GM04504 (cell line): ENCODE measurements at regions not wholly inside any gene's neighbourhood (a gene's known extent, or its start where the extent isn't known, plus 50 kb on each side); places are given as distances from the start of the nearest gene placed in this dataset.
A peak's percentile ranks its signal among the peaks of the same experiment; 100 is the strongest.
"Not testable (repeated sequence)": the region's sequence is repeated elsewhere in the genome, so short reads cannot be mapped to it uniquely, and the experiment has no call there.

Experiments
- DNase-seq: peaks from one replicate; pipeline ENCODE4 v3.0.0-alpha.2; 2012; ENCODE audit warnings: low read depth

DNA sequence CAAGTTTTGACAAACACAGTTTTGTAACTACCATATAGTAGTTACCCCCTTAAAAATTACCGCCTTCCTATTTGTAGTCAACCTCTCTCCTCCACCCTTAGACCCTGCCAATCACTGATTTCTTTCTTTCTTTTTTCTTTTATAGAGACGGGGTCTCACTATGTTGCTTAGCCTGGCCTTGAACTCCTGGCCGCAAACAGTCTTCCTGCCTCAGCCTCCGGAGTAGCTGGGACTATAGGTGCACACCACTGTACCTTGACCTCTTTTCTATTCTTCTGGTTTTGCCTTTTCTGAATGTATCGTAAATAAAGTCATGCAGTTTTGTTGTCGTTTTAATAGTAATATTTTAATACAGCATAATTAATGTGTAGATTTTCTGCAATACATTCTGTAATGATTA lies 460.3 kb downstream of the EPM2A start:
- no peak for DNase-seq

DNA sequence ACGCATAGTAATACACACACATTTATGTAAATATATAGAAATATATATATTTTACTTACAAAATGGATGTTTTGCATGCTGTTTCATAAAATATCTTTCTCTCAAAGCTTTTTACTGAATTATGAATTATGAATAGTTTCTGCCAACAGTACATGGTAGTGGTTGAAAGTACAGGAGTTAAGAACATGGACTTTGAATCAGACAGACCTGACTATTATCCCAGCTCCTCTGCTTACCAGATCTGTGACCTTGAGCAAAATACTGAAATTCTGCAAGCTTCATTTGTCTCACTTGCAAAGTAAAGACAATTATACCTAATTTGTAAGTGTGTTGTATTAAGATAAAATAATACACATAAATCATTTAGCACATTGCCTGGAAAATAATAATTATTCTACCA lies 459.5 kb downstream of the EPM2A start:
- no peak for DNase-seq

DNA sequence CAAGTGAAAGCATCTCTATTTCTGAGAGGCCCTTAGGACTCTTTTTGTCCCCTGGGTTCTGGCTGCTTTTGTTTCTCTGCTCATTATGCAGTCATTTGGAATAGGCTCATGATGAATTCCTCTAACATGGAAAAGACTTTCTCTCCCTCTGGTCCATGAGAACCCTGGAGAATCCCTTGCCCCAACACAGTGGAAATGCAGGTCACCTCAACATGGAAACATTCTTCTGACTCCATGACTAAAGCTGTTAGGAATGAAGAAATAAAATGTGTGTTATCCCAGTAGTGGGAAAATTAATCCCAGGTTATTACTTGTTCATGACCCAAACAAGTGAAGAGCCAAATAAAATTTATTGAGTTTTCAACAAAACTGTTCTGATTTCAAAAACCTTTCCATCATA lies 458.6 kb downstream of the EPM2A start:
- peak; percentile 12 for DNase-seq

DNA sequence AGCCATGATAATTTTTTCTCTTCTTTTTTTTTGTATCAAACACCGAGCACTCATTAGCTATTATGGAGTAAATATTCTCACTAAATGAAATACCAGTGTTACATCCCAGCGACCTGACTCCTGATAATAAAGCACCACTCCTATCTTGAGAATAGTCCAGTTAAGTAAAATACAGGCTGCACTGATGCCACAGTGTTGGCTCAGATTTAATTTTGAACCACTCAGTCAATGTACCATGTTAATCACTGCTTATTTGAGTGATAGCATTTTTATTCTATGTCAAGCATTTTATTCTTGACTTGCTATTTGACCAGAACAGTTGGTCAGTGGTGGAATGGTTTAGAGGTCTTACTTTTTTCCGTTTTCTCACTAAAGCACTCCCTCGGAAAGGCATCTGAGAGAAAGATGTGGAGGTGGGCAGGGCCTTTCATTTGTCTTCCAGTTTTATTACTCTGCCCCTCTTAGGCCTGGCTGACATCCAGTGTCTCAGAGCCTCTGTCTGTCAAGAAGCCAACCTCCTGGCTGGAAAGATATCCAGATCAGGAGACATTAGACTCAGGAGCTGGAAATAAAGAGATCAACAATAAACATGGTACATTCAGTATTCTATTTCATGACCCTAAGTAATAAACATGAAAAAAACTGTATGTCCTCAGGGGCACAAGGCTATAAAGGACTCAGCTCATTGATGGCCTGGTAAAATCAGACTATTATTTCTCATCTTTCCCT lies 457.8 kb downstream of the EPM2A start:
- no peak for DNase-seq

DNA sequence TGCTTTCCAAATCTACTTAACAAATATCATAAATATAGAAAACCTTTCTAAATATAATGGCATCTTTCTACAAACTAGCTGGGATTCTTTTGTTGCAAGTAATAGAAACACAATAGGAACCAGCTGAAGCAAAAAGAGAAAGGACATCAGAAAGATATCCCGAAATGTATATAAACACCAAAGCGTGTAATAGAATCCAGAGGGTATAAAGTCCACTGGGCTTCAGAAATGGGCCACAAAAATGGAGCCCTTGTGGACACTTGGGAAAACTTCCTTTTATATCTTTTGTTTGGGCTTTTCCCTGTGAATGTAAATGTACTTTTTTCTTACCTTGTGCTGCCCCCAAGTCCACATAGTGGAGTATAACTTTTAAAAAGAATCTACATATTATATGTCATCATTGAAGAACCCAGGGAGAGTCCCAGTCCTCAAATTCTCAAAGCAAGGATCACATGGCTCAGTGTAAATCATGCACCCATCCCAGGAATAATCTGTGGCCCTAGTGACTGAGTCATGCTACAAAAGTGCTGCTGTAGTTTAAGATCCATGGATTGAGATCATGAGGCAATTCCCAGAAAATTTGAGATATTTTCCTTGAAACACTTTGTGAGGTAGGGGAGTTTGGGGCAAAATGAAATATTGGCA lies 457.0 kb downstream of the EPM2A start:
- DNase-seq: peak; percentile 17

DNA sequence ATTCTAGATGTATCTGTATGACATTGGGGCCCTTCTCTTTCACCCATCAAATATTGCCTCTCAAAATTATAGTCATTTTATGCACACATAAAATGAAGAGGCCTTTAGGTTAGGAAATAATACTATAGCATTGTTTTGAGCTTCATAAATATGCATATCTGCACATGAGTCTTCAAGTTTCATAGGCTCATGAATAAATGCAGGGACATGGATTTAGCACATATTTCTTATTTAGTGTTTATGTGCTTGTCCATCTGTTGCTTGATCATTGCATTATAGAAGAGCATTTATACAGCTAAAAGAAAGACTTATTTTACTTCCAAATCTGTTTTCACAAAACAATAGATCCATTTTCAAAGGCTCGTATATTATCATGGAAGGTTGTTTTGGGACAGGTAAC lies 455.8 kb downstream of the EPM2A start:
- no peak for DNase-seq

DNA sequence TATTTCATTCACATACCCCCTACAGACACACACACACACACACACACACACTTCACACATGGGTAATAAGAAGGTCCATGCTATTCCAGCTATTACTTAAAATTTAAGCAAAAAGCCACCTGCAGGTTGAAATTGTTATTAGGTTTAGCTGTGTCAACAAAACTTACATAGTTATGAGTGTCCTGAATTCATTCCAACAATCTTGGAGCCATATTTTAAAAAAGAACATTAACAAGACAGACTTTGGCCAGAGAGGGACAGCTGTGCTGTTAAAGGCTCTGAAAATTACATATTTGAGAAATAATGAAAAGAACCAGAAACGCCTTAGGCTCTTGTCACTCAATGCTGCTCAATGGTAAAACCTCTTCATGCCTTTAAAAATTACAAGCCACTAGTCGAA lies 455.3 kb downstream of the EPM2A start:
- no peak for DNase-seq

DNA sequence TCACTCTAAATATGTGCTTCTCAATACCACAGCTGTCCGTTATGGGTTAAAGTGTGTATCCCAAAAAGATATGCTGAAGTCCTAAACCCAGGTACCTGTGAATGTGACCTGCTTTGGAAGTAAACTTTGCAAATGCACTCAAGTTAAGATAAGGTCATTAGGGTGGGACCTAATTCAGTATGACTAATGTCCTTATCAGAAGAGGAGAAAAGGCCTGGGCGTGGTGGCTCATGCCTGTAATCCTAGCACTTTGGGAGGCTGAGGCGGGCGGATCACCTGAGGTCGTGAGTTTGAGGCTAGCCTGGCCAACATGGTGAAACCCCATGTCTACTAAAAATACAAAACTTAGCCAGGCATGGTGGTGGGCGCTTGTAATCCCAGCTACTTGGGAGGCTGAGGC lies 452.1 kb downstream of the EPM2A start:
- DNase-seq: not testable (repeated sequence)

DNA sequence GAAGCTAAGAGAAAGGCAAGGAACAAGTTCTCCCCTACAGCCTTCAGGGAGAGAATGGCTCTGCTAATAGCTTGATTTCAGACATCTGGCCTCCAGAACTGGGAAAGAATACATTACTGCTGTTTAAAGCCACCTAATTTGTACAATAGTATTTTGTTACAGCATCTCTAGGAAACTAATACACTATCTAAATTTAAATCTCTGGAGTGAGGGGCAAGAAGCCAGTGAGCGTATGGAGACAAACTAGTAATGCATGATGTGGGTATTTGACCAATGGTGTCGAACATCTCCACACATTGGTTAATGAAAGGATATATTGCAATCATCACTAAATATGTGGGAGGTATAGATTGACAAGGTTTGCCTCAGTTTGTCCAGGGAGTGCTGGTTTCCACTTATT lies 451.5 kb downstream of the EPM2A start:
- no peak for DNase-seq

DNA sequence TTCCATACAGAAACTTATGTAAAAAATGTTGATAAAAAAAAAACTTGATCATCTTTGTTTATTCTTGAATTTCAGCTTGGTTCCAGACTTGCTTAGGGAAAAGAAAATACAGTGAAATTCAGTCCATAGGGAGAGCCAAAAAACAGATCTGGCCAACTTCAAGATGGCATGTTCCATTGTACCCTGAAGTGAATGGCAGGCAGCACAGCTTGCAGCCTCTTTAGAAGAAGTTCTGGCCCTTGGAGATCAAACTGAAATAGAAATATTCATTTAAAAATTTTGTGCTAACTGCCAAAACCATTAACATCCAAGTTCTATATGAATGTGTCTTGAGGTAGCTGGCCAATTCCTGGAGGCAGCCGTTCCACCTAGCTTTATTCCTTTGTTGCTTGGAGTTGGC lies 448.4 kb downstream of the EPM2A start:
- DNase-seq: no peak

DNA sequence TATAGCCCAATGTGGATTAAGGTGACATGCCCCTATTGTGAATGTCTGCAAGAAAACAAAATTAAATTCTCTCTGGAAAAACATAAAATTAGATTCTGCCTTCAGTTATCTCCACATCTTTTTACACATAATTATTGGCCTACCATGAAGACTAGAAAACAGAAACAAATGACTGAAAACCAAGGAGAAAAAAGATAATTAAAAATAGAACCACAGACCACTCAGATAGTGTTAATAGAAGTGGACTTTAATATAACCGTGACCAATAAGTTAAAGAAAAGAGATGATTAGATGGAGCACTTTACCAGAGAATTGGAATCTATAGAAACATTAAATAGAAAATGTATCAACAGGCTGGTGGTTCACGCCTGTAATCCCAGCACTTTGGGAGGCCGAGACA lies 445.7 kb downstream of the EPM2A start:
- DNase-seq: no peak

DNA sequence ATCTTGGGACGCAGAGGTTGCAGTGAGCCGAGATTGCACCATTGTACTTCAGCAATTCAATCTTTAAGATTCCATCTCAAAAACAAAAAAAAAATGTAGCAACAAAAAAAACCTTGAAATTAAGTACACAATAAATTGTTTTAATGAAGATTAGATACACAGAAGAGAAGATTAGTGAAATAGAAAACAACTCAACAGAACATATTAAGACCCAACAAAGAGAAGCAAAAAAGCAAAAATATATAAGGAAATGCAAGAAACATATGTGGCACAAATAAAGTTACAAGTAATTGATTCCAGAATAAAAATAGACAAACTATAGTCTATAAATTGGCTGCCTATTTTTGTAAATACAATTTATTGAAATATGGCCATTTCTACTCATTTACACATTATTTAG lies 445.2 kb downstream of the EPM2A start:
- DNase-seq: no peak

DNA sequence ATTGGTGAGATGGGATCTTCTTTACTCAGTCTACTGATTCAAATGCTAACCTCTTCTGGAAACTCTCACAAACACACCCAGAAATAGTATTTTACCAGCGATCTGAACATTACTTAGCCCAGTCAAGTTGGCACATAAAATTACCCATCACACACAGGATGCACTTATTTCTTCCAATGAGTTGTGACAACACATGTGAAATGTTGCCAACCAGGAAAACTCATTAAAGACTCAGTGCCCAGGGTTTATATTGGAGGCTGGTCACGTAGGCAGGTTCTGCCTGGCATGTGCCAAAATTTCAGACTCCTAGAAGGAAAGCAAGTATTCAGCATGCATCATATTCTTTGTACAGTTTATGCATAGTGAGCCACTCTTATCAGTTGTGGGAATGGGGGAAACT lies 443.3 kb downstream of the EPM2A start:
- DNase-seq: no peak

DNA sequence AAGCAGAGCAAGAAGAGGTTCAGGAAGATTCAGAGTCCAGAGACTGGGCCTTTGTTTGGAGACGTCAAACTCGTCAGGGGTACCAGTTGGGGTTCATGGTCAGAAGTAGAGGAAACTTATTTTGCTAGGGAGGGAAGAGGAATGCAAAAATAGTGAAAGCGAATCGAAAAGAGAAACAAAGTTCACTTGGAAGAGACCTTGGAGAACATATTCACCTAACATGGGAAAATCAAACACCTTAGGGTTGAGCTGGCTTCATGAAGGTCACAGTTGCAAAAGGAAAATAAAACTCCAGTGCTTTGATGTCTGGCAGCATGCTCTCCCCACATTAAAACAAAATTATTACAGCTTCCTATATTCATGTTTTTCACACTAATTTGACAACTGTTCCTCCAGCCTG lies 440.4 kb downstream of the EPM2A start:
- DNase-seq: no peak

DNA sequence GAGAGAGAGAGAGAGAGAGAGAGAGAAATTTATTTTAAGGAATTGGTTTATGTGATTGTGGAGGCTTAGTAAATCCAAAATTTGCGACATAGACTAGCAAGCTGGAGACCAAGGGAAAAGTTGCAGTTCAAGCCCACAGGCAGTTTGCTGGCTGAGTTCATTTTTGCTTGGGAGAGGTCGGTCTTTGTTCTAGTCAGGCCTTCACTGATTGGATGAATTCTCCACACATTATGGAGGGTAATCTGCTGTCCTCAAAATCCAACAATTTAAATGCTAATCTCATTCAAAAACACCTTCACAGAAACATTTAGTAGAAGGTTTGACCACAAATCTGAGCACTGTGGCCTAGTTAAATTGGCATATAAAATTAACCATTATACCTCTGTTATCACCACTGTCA lies 439.6 kb downstream of the EPM2A start:
- no peak for DNase-seq

DNA sequence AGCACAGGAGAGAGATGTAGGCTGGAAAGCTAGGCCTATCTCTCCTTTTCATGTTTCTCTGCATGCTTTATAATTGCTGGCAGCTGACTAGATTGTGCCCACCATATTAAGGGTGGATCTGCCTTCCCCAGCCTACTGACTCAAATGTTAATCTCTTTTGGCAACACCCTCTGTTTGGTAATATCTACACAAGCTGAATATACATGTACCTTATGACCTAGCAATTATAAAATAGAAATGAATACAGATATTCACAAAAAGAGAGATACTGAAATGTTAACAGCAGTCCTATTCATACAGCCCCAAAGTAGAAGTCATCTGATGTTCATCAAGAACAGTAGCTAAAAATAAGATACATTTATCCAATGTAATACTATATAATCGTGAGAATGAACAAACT lies 429.6 kb downstream of the EPM2A start:
- no peak for DNase-seq

DNA sequence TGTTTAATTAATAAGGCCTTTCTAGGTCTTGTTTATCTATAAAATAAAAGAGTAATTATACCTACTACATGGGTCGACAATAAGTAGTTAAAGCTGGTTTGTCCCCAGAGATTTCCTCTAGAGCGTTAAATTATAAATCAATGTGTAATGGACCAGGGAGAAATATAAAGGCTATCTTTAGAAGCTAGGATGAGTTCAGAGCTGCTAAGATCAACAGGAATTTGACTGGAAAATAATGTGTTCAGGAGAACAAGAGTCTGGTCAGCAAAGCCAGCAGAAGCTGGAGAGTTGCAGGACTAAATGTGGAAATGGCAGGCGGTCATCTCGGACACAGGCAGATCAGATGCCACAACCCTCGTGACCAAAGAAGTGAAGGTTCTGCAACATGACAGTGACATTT lies 428.8 kb downstream of the EPM2A start:
- no peak for DNase-seq

DNA sequence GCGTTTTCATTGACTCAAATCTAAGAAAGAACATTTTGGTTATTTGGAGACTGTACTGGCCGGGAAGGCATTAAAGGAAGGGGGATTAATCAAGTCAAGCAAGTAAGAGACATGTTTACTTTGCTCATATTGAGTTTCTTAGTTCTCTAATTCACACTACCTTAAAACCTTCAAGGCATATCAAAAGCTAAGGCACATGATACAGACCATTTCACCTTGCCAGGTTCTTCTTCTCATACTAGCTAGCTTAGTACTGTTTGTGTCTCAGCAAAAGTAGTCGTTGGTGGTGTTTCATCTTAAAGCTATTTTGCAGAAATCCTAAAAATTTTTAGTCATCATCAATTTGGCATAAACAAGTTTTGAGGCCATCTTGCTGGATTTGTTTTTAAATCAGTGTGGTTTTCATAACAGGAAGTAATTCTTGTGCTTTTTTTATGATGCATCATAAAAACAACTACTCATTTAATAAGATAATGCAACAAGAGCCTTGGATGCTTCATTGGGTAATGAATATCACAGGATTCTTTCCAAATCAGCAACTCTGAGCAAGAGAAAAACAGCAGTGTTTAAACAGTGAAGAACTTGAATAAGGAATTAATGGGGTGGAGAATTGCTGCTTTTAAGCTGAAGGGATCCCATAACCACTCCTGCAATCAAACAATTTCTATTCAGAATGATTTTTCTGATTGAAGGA lies 425.3 kb downstream of the EPM2A start:
- peak; percentile 65 for DNase-seq

DNA sequence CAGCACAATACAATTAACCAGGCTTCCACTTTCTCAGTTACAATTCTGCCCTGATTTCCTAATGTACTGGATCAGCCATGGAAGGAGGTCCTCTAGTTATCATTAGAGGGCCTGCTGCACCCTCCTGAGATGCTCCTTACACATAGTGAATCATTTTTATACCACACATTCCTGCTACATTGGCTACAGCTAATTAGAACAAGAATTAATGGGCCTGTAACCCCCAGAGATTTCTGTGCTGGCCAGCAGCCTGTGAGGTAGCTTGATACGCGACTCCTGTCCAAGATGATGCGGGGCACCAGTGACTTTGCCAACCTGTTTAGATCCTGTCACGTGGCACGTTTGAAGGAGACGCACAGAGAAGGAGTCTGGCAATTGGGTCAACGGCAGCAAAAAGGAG lies 422.8 kb downstream of the EPM2A start:
- DNase-seq: no peak

DNA sequence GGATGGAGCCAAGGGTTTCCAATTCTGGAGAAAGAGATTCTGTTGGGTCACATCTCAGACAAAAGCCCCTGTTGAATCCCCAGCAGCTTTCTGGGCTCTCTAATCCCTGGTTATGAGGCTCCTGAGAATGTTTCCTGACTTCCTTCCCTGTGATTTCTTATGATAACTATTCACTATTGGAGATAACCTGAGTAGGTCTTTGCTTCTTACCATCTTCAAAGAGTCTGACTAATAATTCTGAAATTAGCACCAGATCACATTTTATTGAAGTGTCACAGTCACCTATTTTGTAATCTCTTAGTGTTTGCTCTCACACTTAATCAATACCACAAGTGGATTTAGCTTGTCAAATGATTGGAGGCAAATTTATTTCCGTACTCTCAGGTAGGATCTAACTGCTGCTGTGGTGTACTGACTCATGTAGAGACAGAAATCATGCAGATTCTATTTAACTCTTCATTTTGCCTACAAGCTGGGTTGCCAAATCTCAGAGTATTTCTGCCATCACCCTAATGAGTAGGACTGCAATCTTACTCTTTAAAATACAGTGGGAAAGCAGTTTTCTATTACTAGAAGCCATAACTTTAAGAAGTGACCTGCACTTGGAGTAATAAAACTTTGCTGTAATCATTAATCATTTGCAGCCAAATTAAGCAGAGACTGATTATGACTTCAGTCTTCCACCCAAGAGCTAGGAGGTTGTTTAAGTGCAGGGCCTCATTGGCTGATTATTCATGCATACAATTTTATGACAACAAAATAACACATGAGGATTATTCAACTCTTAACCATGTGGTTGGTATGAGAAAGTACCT lies 422.1 kb downstream of the EPM2A start:
- DNase-seq: no peak

DNA sequence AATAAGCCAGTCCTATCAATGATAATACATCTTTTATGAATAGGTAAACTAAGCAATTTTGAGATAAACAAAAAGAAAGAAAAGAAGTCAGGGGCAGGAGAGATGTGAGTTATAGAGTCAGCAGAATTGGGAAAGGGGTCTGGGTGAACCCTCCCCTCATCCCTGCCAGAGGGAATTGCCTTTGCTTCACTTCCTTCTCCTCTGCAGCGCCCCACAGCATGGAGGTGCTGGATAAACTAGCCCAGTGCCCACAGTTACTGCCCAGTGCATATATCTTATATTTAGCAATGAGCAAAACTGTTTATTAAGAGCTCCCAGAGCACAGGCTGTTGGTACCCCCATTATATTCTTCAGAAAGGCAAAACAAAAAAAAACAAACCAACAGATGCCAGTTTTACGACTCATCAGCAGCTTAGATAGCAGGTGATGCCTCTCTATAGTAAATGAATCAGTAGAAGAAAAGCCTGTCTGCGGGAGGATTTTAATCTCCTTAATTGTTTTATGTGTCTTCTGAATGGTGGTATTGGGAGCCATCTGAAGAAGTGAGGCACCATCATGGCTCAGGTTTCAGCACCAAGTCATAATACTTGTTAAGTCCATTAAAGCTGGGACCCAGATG lies 419.2 kb downstream of the EPM2A start:
- DNase-seq: no peak

DNA sequence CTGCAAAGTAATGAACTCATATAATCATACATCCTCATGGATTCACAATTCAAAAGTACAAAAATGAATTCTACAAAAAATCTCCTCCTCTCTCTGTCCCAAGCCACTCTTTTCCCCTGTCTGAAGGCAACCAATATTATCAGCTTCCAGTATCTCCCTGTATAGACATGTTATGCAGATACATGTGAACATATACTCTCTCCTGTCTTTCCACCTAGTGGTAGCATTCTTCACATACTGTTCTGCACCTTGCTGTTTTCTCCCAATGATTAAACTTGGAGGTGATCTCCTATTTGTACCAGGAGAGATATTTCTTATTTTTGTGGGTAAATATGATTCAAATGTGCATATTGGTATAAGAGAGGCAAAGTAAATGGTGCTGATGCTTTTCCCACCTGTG lies 416.4 kb downstream of the EPM2A start:
- DNase-seq: no peak
